GM21528 (cell line): ENCODE measurements at regions not wholly inside any gene's neighbourhood (a gene's known extent, or its start where the extent isn't known, plus 50 kb on each side); places are given as distances from the start of the nearest gene placed in this dataset.

Source experiments
- ATAC-seq: cut with Tn5 transposase; IDR thresholded peaks from one replicate; pipeline ENCODE4 v1.9.1; 2021; ENCODE audit warnings: mild to moderate bottlenecking, moderate library complexity; ENCODE audit not compliant: unreplicated experiment, low FRiP score

- no peak for ATAC-seq
These were observed 90.0 kb downstream of the FAM174B start for GRCh38 chr15:92565351-92566125.

GRCh38 chr15:92561754-92562153 lies 93.8 kb downstream of the FAM174B start:
- no peak for ATAC-seq

GRCh38 chr15:92553317-92553716 lies 102.3 kb downstream of the FAM174B start:
- ATAC-seq = no peak

GRCh38 chr15:92545996-92546395 lies 109.6 kb downstream of the FAM174B start:
- no peak for ATAC-seq

GRCh38 chr15:92541291-92542200 lies 114.0 kb downstream of the FAM174B start:
- ATAC-seq = no peak

- ATAC-seq = no peak
These were observed 117.5 kb downstream of the FAM174B start for GRCh38 chr15:92538115-92538514.

- ATAC-seq = no peak
These were observed 122.3 kb downstream of the FAM174B start for GRCh38 chr15:92533298-92533697.

- ATAC-seq = no peak
These were observed 124.2 kb downstream of the FAM174B start for GRCh38 chr15:92531406-92531805.

- no peak for ATAC-seq
These were observed 126.8 kb downstream of the FAM174B start for GRCh38 chr15:92528736-92529135.

- ATAC-seq = no peak
These were observed 128.4 kb downstream of the FAM174B start for GRCh38 chr15:92527197-92527596.

GRCh38 chr15:92525758-92526245 lies 129.8 kb downstream of the FAM174B start:
- ATAC-seq = no peak

GRCh38 chr15:92524874-92525565 lies 130.6 kb downstream of the FAM174B start:
- no peak for ATAC-seq

- no peak for ATAC-seq
These were observed 130.5 kb downstream of the ST8SIA2 start for GRCh38 chr15:92524161-92524560.

GRCh38 chr15:92523176-92523575 lies 129.5 kb downstream of the ST8SIA2 start:
- no peak for ATAC-seq

GRCh38 chr15:92521624-92522008 lies 127.9 kb downstream of the ST8SIA2 start:
- ATAC-seq = peak; percentile 91

- peak; percentile 47 for ATAC-seq
These were observed 127.4 kb downstream of the ST8SIA2 start for GRCh38 chr15:92520914-92521623.

- no peak for ATAC-seq
These were observed 126.0 kb downstream of the ST8SIA2 start for GRCh38 chr15:92519709-92520108.
